PC-3 (cell line): ENCODE measurements at regions not wholly inside any gene's neighbourhood (a gene's known extent, or its start where the extent isn't known, plus 50 kb on each side); places are given as distances from the start of the nearest gene placed in this dataset.

Experiments used
- EZH2 ChIP-seq: fragments of 300-600 bp; sonication (generic); IDR thresholded peaks from one replicate; pipeline ENCODE4 v1.6.1; 2017; ENCODE audit warnings: antibody characterized with exemption, mild to moderate bottlenecking, low read length; ENCODE audit not compliant: unreplicated experiment
- TF ChIP-seq, protein P1 (sequence below): fragments of 300-600 bp; sonication (generic); conservative IDR thresholded peaks from 2 replicates; pipeline ENCODE4 v1.5.1; 2017; ENCODE audit warnings: antibody characterized with exemption, low read depth, mild to moderate bottlenecking, low read length

DNA sequence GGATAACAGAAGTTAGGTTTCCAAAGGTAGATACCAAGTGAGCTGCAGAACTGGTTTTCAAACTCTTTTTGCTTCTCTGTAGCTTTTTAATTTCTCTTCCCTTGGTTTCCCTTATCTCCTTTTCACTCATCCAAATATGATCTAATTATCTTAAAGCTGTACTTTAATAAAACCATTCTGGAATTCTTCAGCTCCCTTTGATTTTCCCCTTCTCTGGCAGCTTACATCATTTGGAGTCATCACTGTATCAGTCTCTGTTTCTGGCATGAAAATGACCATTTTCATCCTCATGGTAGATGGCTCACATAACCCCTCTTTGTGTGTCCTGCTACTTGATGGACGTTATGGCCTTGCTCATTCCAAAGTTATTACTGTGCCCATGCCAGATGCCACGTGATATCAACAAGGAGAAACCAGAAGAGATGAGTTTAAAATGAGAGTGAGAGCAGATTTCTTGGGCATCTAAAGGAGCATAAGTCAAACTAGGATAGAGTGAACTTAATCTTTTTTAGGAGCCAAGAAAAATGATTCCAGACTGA, 620.2 kb downstream of the QKI start:
- TF ChIP-seq, protein P1, sequence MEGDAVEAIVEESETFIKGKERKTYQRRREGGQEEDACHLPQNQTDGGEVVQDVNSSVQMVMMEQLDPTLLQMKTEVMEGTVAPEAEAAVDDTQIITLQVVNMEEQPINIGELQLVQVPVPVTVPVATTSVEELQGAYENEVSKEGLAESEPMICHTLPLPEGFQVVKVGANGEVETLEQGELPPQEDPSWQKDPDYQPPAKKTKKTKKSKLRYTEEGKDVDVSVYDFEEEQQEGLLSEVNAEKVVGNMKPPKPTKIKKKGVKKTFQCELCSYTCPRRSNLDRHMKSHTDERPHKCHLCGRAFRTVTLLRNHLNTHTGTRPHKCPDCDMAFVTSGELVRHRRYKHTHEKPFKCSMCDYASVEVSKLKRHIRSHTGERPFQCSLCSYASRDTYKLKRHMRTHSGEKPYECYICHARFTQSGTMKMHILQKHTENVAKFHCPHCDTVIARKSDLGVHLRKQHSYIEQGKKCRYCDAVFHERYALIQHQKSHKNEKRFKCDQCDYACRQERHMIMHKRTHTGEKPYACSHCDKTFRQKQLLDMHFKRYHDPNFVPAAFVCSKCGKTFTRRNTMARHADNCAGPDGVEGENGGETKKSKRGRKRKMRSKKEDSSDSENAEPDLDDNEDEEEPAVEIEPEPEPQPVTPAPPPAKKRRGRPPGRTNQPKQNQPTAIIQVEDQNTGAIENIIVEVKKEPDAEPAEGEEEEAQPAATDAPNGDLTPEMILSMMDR, result no peak
- no peak for TF ChIP-seq EZH2
